Activated B cell treated with CpG ODN at 0.5 μM for 24 hours (primary cell): ENCODE measurements at regions not wholly inside any gene's neighbourhood (a gene's known extent, or its start where the extent isn't known, plus 50 kb on each side); places are given as distances from the start of the nearest gene placed in this dataset.

Experiments used
- ATAC-seq: fragments of 200-7000 bp; cut with Tn5 transposase; one replicate; pipeline ENCODE4 v1.10.0; 2021; ENCODE audit warnings: low read depth, mild to moderate bottlenecking, moderate library complexity
- CTCF ChIA-PET: fragments of 350-600 bp; sonication (Branson Sonifier 250); formaldehyde crosslinking; loops from one replicate; lab custom pipeline; 2021; ENCODE audit warnings: antibody characterized with exemption; lab: Charles Lee
- POLR2A ChIA-PET: fragments of 350-600 bp; sonication (Branson Sonifier 250); formaldehyde crosslinking; loops from one replicate; lab custom pipeline; 2021; ENCODE audit warnings: antibody characterized with exemption; lab: Charles Lee
- DNase-seq: peaks from one replicate; pipeline ENCODE4 v3.0.0; 2022
- H3K27ac Mint-ChIP-seq: one replicate; pipeline ENCODE4 v1.8.0; 2020; ENCODE audit warnings: mixed read lengths
- H3K27me3 Mint-ChIP-seq: one replicate; pipeline ENCODE4 v1.8.0; 2021; ENCODE audit warnings: mixed read lengths
- H3K36me3 Mint-ChIP-seq: one replicate; pipeline ENCODE4 v1.8.0; 2021; ENCODE audit warnings: low read depth, mixed read lengths
- H3K4me1 Mint-ChIP-seq: one replicate; pipeline ENCODE4 v1.8.0; 2021; ENCODE audit warnings: mixed read lengths
- H3K4me3 Mint-ChIP-seq: one replicate; pipeline ENCODE4 v1.8.0; 2020; ENCODE audit warnings: mild to moderate bottlenecking, mixed read lengths
- H3K9me3 Mint-ChIP-seq: one replicate; pipeline ENCODE4 v1.8.0; 2020; ENCODE audit warnings: mixed read lengths
- CTCF ChIP-seq: fragments of 200-600 bp; IDR thresholded peaks from one replicate; pipeline ENCODE4 v1.8.0; 2022; ENCODE audit warnings: antibody characterized with exemption, mild to moderate bottlenecking
- intact Hi-C: fragments of 100-400 bp; cut with micrococcal nuclease; formaldehyde crosslinking; loops from one replicate; pipeline ENCODE4 v1.15.1; 2024

- ChIA-PET POLR2A (no interaction called here), CTCF (no interaction called here)
- TF ChIP-seq CTCF, result no peak
- Mint-ChIP-seq H3K27me3 (no peaks in the 10 kb centered on the region), H3K27ac (no peak overlapping the region), H3K9me3 (peaks cover 20% of the 10 kb centered on the region), H3K36me3 (no peaks in the 10 kb centered on the region), H3K4me1 (no peaks in the 10 kb centered on the region), H3K4me3 (no peak overlapping the region)
- intact Hi-C loops, result no loop called here
- ATAC-seq, result no peak
- no peak for DNase-seq
Measured at GRCh38 chr12:38508246-38508645, 191.7 kb downstream of the ALG10B start.

- no peaks in the 10 kb centered on the region for H3K36me3 Mint-ChIP-seq
- H3K4me1 Mint-ChIP-seq, result no peaks in the 10 kb centered on the region
- ChIA-PET CTCF (no interaction called here), POLR2A (no interaction called here)
- no peaks in the 10 kb centered on the region for H3K27me3 Mint-ChIP-seq
- no peak for DNase-seq
- ATAC-seq, result no peak
- H3K9me3 Mint-ChIP-seq, result peaks cover 14% of the 10 kb centered on the region
- H3K4me3 Mint-ChIP-seq, result no peak overlapping the region
- TF ChIP-seq CTCF, result no peak
- no peak overlapping the region for H3K27ac Mint-ChIP-seq
- intact Hi-C loops, result no loop called here
Measured at GRCh38 chr12:38515912-38516311, 199.3 kb downstream of the ALG10B start.

GRCh38 chr12:38516418-38516817, 199.8 kb downstream of the ALG10B start:
- no peak overlapping the region for H3K4me3 Mint-ChIP-seq
- TF ChIP-seq CTCF, result no peak
- DNase-seq (no peak), ATAC-seq (no peak)
- no peak overlapping the region for H3K27ac Mint-ChIP-seq
- intact Hi-C loops, result no loop called here
- POLR2A ChIA-PET, result no interaction called here
- peaks cover 9% of the 10 kb centered on the region for H3K9me3 Mint-ChIP-seq
- no peaks in the 10 kb centered on the region for H3K4me1 Mint-ChIP-seq
- H3K27me3 Mint-ChIP-seq, result no peaks in the 10 kb centered on the region
- CTCF ChIA-PET, result no interaction called here
- no peaks in the 10 kb centered on the region for H3K36me3 Mint-ChIP-seq

GRCh38 chr12:38523920-38524319, 207.3 kb downstream of the ALG10B start:
- no peaks in the 10 kb centered on the region for H3K36me3 Mint-ChIP-seq
- no peak for ATAC-seq
- DNase-seq, result no peak
- H3K27me3 Mint-ChIP-seq, result no peaks in the 10 kb centered on the region
- intact Hi-C loops, result no loop called here
- H3K4me3 Mint-ChIP-seq, result no peak overlapping the region
- no peaks in the 10 kb centered on the region for H3K4me1 Mint-ChIP-seq
- ChIA-PET POLR2A (no interaction called here), CTCF (no interaction called here)
- no peak overlapping the region for H3K27ac Mint-ChIP-seq
- TF ChIP-seq CTCF, result no peak
- H3K9me3 Mint-ChIP-seq, result peaks cover 8% of the 10 kb centered on the region

- Mint-ChIP-seq H3K36me3 (no peaks in the 10 kb centered on the region), H3K4me3 (no peak overlapping the region), H3K27me3 (no peaks in the 10 kb centered on the region), H3K9me3 (peaks cover 8% of the 10 kb centered on the region), H3K4me1 (no peaks in the 10 kb centered on the region), H3K27ac (no peak overlapping the region)
- ChIA-PET CTCF (no interaction called here), POLR2A (no interaction called here)
- ATAC-seq (no peak), DNase-seq (no peak)
- no peak for TF ChIP-seq CTCF
- intact Hi-C loops, result no loop called here
Measured at GRCh38 chr12:38527631-38528030, 211.1 kb downstream of the ALG10B start.
